ENCODE measurements at regions not wholly inside any gene's neighbourhood (a gene's known extent, or its start where the extent isn't known, plus 50 kb on each side); places are given as distances from the start of the nearest gene placed in this dataset.
"Not testable (repeated sequence)": the region's sequence is repeated elsewhere in the genome, so short reads cannot be mapped to it uniquely, and the experiment has no call there.

GRCh38 chr11:91023731-91024130 is 800.9 kb upstream of the CHORDC1 start:
- no peak for DNase-seq (ENCODE audit: low read depth)

- no peak for DNase-seq (ENCODE audit: low read depth)
Measured at GRCh38 chr11:91011503-91011902, 788.7 kb upstream of the CHORDC1 start.

GRCh38 chr11:91005458-91005857 is 782.6 kb upstream of the CHORDC1 start:
- DNase-seq (ENCODE audit: low read depth), result no peak

GRCh38 chr11:90997241-90997640 is 774.4 kb upstream of the CHORDC1 start:
- no peak for DNase-seq (ENCODE audit: low read depth)

- not testable (repeated sequence) for DNase-seq (ENCODE audit: low read depth)
Measured at GRCh38 chr11:90972159-90972558, 749.3 kb upstream of the CHORDC1 start.

- DNase-seq (ENCODE audit: low read depth), result no peak
Measured at GRCh38 chr11:90947930-90948329, 725.1 kb upstream of the CHORDC1 start.

- DNase-seq (ENCODE audit: low read depth), result no peak
Measured at GRCh38 chr11:90930252-90930651, 707.4 kb upstream of the CHORDC1 start.

GRCh38 chr11:90919332-90919731 is 696.5 kb upstream of the CHORDC1 start:
- no peak for DNase-seq (ENCODE audit: low read depth)

GRCh38 chr11:90916706-90917105 is 693.9 kb upstream of the CHORDC1 start:
- DNase-seq (ENCODE audit: low read depth), result no peak

- no peak for DNase-seq (ENCODE audit: low read depth)
Measured at GRCh38 chr11:90913131-90913668, 690.4 kb upstream of the CHORDC1 start.

- DNase-seq (ENCODE audit: low read depth), result no peak
Measured at GRCh38 chr11:90912631-90913030, 689.8 kb upstream of the CHORDC1 start.

- DNase-seq (ENCODE audit: low read depth), result no peak
Measured at GRCh38 chr11:90911192-90911591, 688.3 kb upstream of the CHORDC1 start.

GRCh38 chr11:90908074-90908473 is 685.2 kb upstream of the CHORDC1 start:
- DNase-seq (ENCODE audit: low read depth), result no peak

- no peak for DNase-seq (ENCODE audit: low read depth)
Measured at GRCh38 chr11:90895850-90896249, 673.0 kb upstream of the CHORDC1 start.

- DNase-seq (ENCODE audit: low read depth), result no peak
Measured at GRCh38 chr11:90890347-90890746, 667.5 kb upstream of the CHORDC1 start.

- no peak for DNase-seq (ENCODE audit: low read depth)
Measured at GRCh38 chr11:90884181-90884580, 661.3 kb upstream of the CHORDC1 start.

GRCh38 chr11:90874986-90875385 is 652.1 kb upstream of the CHORDC1 start:
- no peak for DNase-seq (ENCODE audit: low read depth)

GRCh38 chr11:90874281-90874680 is 651.4 kb upstream of the CHORDC1 start:
- DNase-seq (ENCODE audit: low read depth), result no peak

- no peak for DNase-seq (ENCODE audit: low read depth)
Measured at GRCh38 chr11:90867416-90867815, 644.6 kb upstream of the CHORDC1 start.

GRCh38 chr11:90856790-90857189 is 633.9 kb upstream of the CHORDC1 start:
- DNase-seq (ENCODE audit: low read depth), result no peak

GRCh38 chr11:90855531-90855930 is 632.7 kb upstream of the CHORDC1 start:
- DNase-seq (ENCODE audit: low read depth), result no peak

- DNase-seq (ENCODE audit: low read depth), result no peak
Measured at GRCh38 chr11:90851196-90851595, 628.3 kb upstream of the CHORDC1 start.

- DNase-seq (ENCODE audit: low read depth), result no peak
Measured at GRCh38 chr11:90849312-90849711, 626.5 kb upstream of the CHORDC1 start.

- DNase-seq (ENCODE audit: low read depth), result no peak
Measured at GRCh38 chr11:90847268-90847886, 624.5 kb upstream of the CHORDC1 start.
